Panc1 (cell line): ENCODE measurements at regions not wholly inside any gene's neighbourhood (a gene's known extent, or its start where the extent isn't known, plus 50 kb on each side); places are given as distances from the start of the nearest gene placed in this dataset.

ENCODE experiments used
- CTCF ChIP-seq: fragments of 450-650 bp; IDR thresholded peaks from 2 replicates; pipeline ENCODE4 v1.5.1; 2017; ENCODE audit warnings: mild to moderate bottlenecking
- POLR2AphosphoS5 ChIP-seq: IDR thresholded peaks from 2 replicates; pipeline ENCODE4 v1.6.1; 2012; ENCODE audit warnings: mild to moderate bottlenecking, low read depth, low read length, moderate library complexity
- REST ChIP-seq, 2 experiments: IDR thresholded peaks; 2 replicates each; pipeline ENCODE4 v1.6.1; 2011 to 2012; ENCODE audit warnings: low read depth in 2 of 2, control low read depth in 1 of 2, low read length in 1 of 2, mild to moderate bottlenecking in 1 of 2, moderate library complexity in 1 of 2; ENCODE audit not compliant: insufficient read depth in 1 of 2
- SIN3A ChIP-seq: IDR thresholded peaks from 2 replicates; pipeline ENCODE4 v1.6.1; 2012; ENCODE audit warnings: low read depth, mild to moderate bottlenecking, low read length, moderate library complexity, borderline replicate concordance; ENCODE audit not compliant: insufficient read depth
- TCF7L2 ChIP-seq: IDR thresholded peaks from 2 replicates; pipeline ENCODE4 v1.6.1; 2011; ENCODE audit warnings: mild to moderate bottlenecking, low read depth, low read length, inconsistent platforms

- TF ChIP-seq REST (IDR thresholded peaks at IDR 0.05; ENCODE audit: insufficient read depth in 1 of 2, low read depth in 2 of 2, low read length in 1 of 2) (no peak), CTCF (no peak), SIN3A (no peak), POLR2AphosphoS5 (no peak), TCF7L2 (no peak)
Measured at GRCh38 chr4:75169427-75169826, 236.5 kb downstream of the PARM1 start.
